ENCODE measurements at regions not wholly inside any gene's neighbourhood (a gene's known extent, or its start where the extent isn't known, plus 50 kb on each side); places are given as distances from the start of the nearest gene placed in this dataset.

- TF ChIP-seq ZSCAN29 (IDR thresholded peaks at IDR 0.05) (no peak), CREM (IDR thresholded peaks at IDR 0.05; ENCODE audit: low read depth) (no peak), CHD1 (IDR thresholded peaks at IDR 0.05; ENCODE audit: low read depth, low read length) (no peak), PKNOX1 (IDR thresholded peaks at IDR 0.05) (no peak)
Measured at GRCh38 chr5:88142636-88142885, 126.1 kb downstream of the TMEM161B start (continued).

DNA sequence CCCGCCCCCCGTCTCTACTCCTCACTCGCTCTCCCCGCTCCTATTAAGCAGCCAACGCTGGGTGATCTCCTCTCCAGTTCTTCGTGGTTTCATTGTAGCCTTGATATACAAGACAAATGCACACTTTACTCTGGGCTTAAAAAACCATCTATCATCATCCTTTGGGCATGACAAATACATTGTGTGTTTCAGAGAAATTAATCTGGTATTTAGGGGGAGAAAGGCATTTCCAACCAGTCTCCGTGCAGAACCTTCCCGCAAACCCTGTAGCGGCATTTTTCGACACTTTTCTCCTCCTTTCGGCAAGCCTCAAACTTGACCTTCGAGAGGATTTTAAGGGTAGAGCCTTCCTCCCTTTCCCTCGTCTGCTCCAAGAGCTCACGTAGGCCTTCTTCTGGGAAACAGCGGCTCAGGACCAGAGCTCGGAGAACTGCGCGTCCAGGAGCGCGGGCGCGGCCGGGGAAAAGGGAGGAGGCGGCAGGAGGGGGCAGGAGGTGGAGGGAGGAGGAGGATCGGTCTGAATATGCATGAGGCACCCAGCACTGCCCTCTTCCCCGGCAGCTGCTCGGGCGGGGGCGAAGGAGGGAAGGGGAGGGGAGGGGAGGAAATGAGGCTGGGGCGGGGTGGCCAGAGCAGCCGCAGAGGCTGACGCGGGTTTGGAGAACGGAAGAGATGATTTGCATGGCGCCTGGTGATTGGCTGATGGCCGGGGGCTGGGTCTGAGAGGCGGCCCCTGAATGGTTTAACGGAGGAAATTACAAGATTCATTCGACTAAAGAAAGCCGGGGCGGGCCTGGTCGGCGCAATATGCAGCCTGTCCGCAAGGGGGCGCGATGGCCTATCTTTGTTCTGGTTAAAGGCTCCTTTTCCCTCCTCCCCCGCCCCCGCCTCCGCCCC, 127.5 kb downstream of the TMEM161B start:
- Histone ChIP-seq H3K27ac (ENCODE audit: control insufficient read depth, insufficient read depth) (no peak overlapping the region), H3K27me3 (replicated peaks in 1 of 2; ENCODE audit: control insufficient read depth in 2 of 2, insufficient read depth in 2 of 2, low read length in 1 of 2) (peaks cover 11 to 29% of the 10 kb centered on the region in 2 experiments), H2AFZ (ENCODE audit: control insufficient read depth, low read depth, low read length) (peak overlapping the region; percentile 29; the same call in 1 of the 2 replicates), H3K4me2 (ENCODE audit: control insufficient read depth, insufficient read depth) (peak overlapping the region; percentile 66), H3K4me3 (no peak overlapping the region), H4K20me1 (ENCODE audit: control insufficient read depth, insufficient read depth) (no peaks in the 10 kb centered on the region; the same call in 1 of the 2 replicates), H3K9me3 (replicated peaks; ENCODE audit: control insufficient read depth, insufficient read depth, low read length) (no peaks in the 10 kb centered on the region; the same call in 2 of the 3 replicates), H3K9ac (ENCODE audit: control insufficient read depth, insufficient read depth, low read length) (no peak overlapping the region), H3K4me1 (ENCODE audit: control insufficient read depth, insufficient read depth, low read length) (no peaks in the 10 kb centered on the region), H3K36me3 (ENCODE audit: control insufficient read depth in 2 of 2, insufficient read depth in 2 of 2, low read length in 1 of 2) (no peaks in the 10 kb centered on the region), H3K79me2 (ENCODE audit: control insufficient read depth, insufficient read depth, low read length) (no peaks in the 10 kb centered on the region)
- SMC1A ChIA-PET (ENCODE audit: uncharacterized antibody, unreplicated experiment): no interaction called here
- in situ Hi-C loops (cut with MboI) (loop anchor here (5.0 kb wide), 1 partner anchor 546 kb away; no protein-coding TSS in a partner anchor), intact Hi-C loops (cut with micrococcal nuclease; ENCODE audit: unreplicated experiment) (loop anchor here (1.0 to 5.0 kb wide), 2 partner anchors 359 to 539 kb away; no protein-coding TSS in a partner anchor)
- WGBS (ENCODE audit: insufficient coverage, insufficient replicate concordance, low lambda C conversion rate, missing lambda C conversion rate): 10% methylated on average over 30 of the region's 49 CpGs
- peak; percentile 91 for ATAC-seq
- peak; percentile 8 for DNase-seq (ENCODE audit: low read depth, low spot score)
- CTCF ChIA-PET: interaction anchor here (1.1 to 3.0 kb wide), 3 partner anchors 360 to 550 kb away, joined by 3 to 11 read pairs (median 10); no protein-coding TSS in a partner anchor
- POLR2A ChIA-PET: no interaction called here
- BruUV-seq (replicated peaks): no TSS peak
- RAD21 ChIA-PET (ENCODE audit: unreplicated experiment): interaction anchor here (0.6 kb wide), 4 partner anchors 400 to 581 kb away, joined by 3 to 6 read pairs (median 3); no protein-coding TSS in a partner anchor
- FAIRE-seq: no peak
- TF ChIP-seq SMC3 (IDR thresholded peaks at IDR 0.05; ENCODE audit: borderline replicate concordance, low read length): peak; percentile 45
- TF ChIP-seq RELA (IDR thresholded peaks at IDR 0.05; ENCODE audit: borderline replicate concordance, partially characterized antibody): no peak
- no peak for TF ChIP-seq NKRF (conservative IDR thresholded peaks at IDR 0.05)
- TF ChIP-seq SREBF2 (IDR thresholded peaks at IDR 0.05; ENCODE audit: low read length): no peak
- TF ChIP-seq, protein P1, sequence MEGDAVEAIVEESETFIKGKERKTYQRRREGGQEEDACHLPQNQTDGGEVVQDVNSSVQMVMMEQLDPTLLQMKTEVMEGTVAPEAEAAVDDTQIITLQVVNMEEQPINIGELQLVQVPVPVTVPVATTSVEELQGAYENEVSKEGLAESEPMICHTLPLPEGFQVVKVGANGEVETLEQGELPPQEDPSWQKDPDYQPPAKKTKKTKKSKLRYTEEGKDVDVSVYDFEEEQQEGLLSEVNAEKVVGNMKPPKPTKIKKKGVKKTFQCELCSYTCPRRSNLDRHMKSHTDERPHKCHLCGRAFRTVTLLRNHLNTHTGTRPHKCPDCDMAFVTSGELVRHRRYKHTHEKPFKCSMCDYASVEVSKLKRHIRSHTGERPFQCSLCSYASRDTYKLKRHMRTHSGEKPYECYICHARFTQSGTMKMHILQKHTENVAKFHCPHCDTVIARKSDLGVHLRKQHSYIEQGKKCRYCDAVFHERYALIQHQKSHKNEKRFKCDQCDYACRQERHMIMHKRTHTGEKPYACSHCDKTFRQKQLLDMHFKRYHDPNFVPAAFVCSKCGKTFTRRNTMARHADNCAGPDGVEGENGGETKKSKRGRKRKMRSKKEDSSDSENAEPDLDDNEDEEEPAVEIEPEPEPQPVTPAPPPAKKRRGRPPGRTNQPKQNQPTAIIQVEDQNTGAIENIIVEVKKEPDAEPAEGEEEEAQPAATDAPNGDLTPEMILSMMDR (IDR thresholded peaks at IDR 0.05 in 2 of 3, conservative IDR thresholded peaks at IDR 0.05 in 1 of 3; ENCODE audit: control insufficient read depth in 2 of 3, extremely low read depth in 1 of 3, insufficient read depth in 1 of 3, low read depth in 3 of 3, low read length in 3 of 3): peak; percentile 24 to 59 (median 58); a peak in 4 of 6 replicates
- TF ChIP-seq NR2C2 (IDR thresholded peaks at IDR 0.05; ENCODE audit: borderline replicate concordance, control insufficient read depth, insufficient read length, low read depth): no peak
- TF ChIP-seq, protein P2, sequence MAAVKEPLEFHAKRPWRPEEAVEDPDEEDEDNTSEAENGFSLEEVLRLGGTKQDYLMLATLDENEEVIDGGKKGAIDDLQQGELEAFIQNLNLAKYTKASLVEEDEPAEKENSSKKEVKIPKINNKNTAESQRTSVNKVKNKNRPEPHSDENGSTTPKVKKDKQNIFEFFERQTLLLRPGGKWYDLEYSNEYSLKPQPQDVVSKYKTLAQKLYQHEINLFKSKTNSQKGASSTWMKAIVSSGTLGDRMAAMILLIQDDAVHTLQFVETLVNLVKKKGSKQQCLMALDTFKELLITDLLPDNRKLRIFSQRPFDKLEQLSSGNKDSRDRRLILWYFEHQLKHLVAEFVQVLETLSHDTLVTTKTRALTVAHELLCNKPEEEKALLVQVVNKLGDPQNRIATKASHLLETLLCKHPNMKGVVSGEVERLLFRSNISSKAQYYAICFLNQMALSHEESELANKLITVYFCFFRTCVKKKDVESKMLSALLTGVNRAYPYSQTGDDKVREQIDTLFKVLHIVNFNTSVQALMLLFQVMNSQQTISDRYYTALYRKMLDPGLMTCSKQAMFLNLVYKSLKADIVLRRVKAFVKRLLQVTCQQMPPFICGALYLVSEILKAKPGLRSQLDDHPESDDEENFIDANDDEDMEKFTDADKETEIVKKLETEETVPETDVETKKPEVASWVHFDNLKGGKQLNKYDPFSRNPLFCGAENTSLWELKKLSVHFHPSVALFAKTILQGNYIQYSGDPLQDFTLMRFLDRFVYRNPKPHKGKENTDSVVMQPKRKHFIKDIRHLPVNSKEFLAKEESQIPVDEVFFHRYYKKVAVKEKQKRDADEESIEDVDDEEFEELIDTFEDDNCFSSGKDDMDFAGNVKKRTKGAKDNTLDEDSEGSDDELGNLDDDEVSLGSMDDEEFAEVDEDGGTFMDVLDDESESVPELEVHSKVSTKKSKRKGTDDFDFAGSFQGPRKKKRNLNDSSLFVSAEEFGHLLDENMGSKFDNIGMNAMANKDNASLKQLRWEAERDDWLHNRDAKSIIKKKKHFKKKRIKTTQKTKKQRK (IDR thresholded peaks at IDR 0.05; ENCODE audit: low read depth, low read length): no peak
- peak in 1 of 2 experiments; percentile 57; a peak in 1 of 3 replicates for TF ChIP-seq EGR1 (IDR thresholded peaks at IDR 0.05; ENCODE audit: borderline replicate concordance in 1 of 2, low read depth in 2 of 2, low read length in 2 of 2)

Data from GM12878 (cell line).